WTC11 (cell line): ENCODE measurements at regions not wholly inside any gene's neighbourhood (a gene's known extent, or its start where the extent isn't known, plus 50 kb on each side); places are given as distances from the start of the nearest gene placed in this dataset.

Experiments used
- ATAC-seq: fragments of 200-7000 bp; cut with Tn5 transposase; 2 replicates; pipeline ENCODE4 v1.10.0; 2021; ENCODE audit warnings: mild to moderate bottlenecking, moderate library complexity
- CTCF ChIA-PET: fragments of 300-600 bp; sonication (Branson Sonifier 250); formaldehyde crosslinking; loops from one replicate; lab custom pipeline; 2021; ENCODE audit warnings: antibody characterized with exemption; lab: Charles Lee
- POLR2A ChIA-PET: fragments of 350-600 bp; sonication (Branson Sonifier 250); formaldehyde crosslinking; loops from one replicate; lab custom pipeline; 2021; ENCODE audit warnings: antibody characterized with exemption; lab: Charles Lee
- DNase-seq: peaks from one replicate; pipeline ENCODE4 v3.0.0; 2021; ENCODE audit warnings: low spot score
- H3K27ac Mint-ChIP-seq: 2 replicates; pipeline ENCODE4 v1.8.0; 2021; ENCODE audit warnings: mixed read lengths
- H3K27me3 Mint-ChIP-seq: 2 replicates; pipeline ENCODE4 v1.8.0; 2021; ENCODE audit warnings: low read depth, mild to moderate bottlenecking, moderate library complexity, mixed read lengths
- H3K36me3 Mint-ChIP-seq: 2 replicates; pipeline ENCODE4 v1.8.0; 2021; ENCODE audit warnings: mixed read lengths
- H3K4me1 Mint-ChIP-seq: 2 replicates; pipeline ENCODE4 v1.8.0; 2022; ENCODE audit warnings: mixed read lengths
- H3K4me3 Mint-ChIP-seq: 2 replicates; pipeline ENCODE4 v1.8.0; 2021; ENCODE audit warnings: mild to moderate bottlenecking, moderate library complexity, mixed read lengths
- H3K9me3 Mint-ChIP-seq: 2 replicates; pipeline ENCODE4 v1.8.0; 2021; ENCODE audit warnings: mixed read lengths
- E2F5 ChIP-seq: sonication (generic); formaldehyde crosslinking; IDR thresholded peaks from 2 replicates; pipeline ENCODE4 v1.8.1; 2022; ENCODE audit warnings: mild to moderate bottlenecking, moderate library complexity, missing genetic modification reagents
- EMX1 ChIP-seq: fragments of 250-450 bp; sonication (Bioruptor Pico); IDR thresholded peaks from 2 replicates; pipeline ENCODE4 v1.8.0; 2021; ENCODE audit warnings: mild to moderate bottlenecking
- ESRRA ChIP-seq: sonication (generic); formaldehyde crosslinking; IDR thresholded peaks from 2 replicates; pipeline ENCODE4 v1.8.1; 2022; ENCODE audit warnings: mild to moderate bottlenecking, missing genetic modification reagents, borderline replicate concordance
- IRF2 ChIP-seq: sonication (generic); formaldehyde crosslinking; IDR thresholded peaks from 2 replicates; pipeline ENCODE4 v1.8.0; 2022; ENCODE audit warnings: low read depth, missing genetic modification reagents, borderline replicate concordance
- JUN ChIP-seq: sonication (generic); formaldehyde crosslinking; IDR thresholded peaks from 2 replicates; pipeline ENCODE4 v1.8.0; 2023; ENCODE audit warnings: mild to moderate bottlenecking, missing genetic modification reagents
- KAT7 ChIP-seq: sonication (generic); formaldehyde crosslinking; IDR thresholded peaks from 2 replicates; pipeline ENCODE4 v1.8.1; 2023; ENCODE audit warnings: missing genetic modification reagents, mild to moderate bottlenecking, borderline replicate concordance
- MXD4 ChIP-seq: fragments of 250-450 bp; sonication (Bioruptor Pico); IDR thresholded peaks from 2 replicates; pipeline ENCODE4 v1.8.0; 2021; ENCODE audit warnings: mild to moderate bottlenecking, moderate library complexity, borderline replicate concordance
- NFYB ChIP-seq: sonication (generic); formaldehyde crosslinking; conservative IDR thresholded peaks from 2 replicates; pipeline ENCODE4 v1.8.0; 2022; ENCODE audit warnings: low read depth, missing genetic modification reagents
- NR1H2 ChIP-seq: sonication (generic); formaldehyde crosslinking; IDR thresholded peaks from 2 replicates; pipeline ENCODE4 v1.9.0; 2021; ENCODE audit warnings: mild to moderate bottlenecking, moderate library complexity, missing genetic modification reagents
- NR3C1 ChIP-seq: sonication (generic); formaldehyde crosslinking; conservative IDR thresholded peaks from 2 replicates; pipeline ENCODE4 v1.8.1; 2023; ENCODE audit warnings: low read depth, mild to moderate bottlenecking, missing genetic modification reagents
- RORB ChIP-seq: fragments of 250-450 bp; sonication (Bioruptor Pico); IDR thresholded peaks from 2 replicates; pipeline ENCODE4 v1.9.0; 2021; ENCODE audit warnings: mild to moderate bottlenecking
- TCF7 ChIP-seq: sonication (generic); formaldehyde crosslinking; IDR thresholded peaks from 2 replicates; pipeline ENCODE4 v1.8.0; 2022; ENCODE audit warnings: mild to moderate bottlenecking, low read depth, missing genetic modification reagents, moderate library complexity
- TEAD4 ChIP-seq: sonication (generic); formaldehyde crosslinking; IDR thresholded peaks from 2 replicates; pipeline ENCODE4 v1.8.0; 2022; ENCODE audit warnings: mild to moderate bottlenecking, missing genetic modification reagents
- TP53 ChIP-seq: sonication (generic); formaldehyde crosslinking; IDR thresholded peaks from 2 replicates; pipeline ENCODE4 v1.8.1; 2023; ENCODE audit warnings: mild to moderate bottlenecking, missing genetic modification reagents
- ZBTB43 ChIP-seq: sonication (generic); formaldehyde crosslinking; IDR thresholded peaks from 2 replicates; pipeline ENCODE4 v1.8.1; 2023; ENCODE audit warnings: mild to moderate bottlenecking, missing genetic modification reagents
- ZNF121 ChIP-seq: sonication (generic); formaldehyde crosslinking; IDR thresholded peaks from 2 replicates; pipeline ENCODE4 v1.8.0; 2023; ENCODE audit warnings: missing genetic modification reagents
- ZNF671 ChIP-seq: fragments of 250-450 bp; sonication (Bioruptor Pico); IDR thresholded peaks from 2 replicates; pipeline ENCODE4 v1.8.0; 2021; ENCODE audit warnings: mild to moderate bottlenecking
- TF ChIP-seq, protein P1 (sequence below): sonication (generic); formaldehyde crosslinking; IDR thresholded peaks from 2 replicates; pipeline ENCODE4 v1.8.1; 2023; ENCODE audit warnings: mild to moderate bottlenecking, moderate library complexity, missing genetic modification reagents
- TF ChIP-seq, protein P2 (sequence below): sonication (generic); formaldehyde crosslinking; IDR thresholded peaks from 2 replicates; pipeline ENCODE4 v1.8.0; 2022; ENCODE audit warnings: mild to moderate bottlenecking, missing genetic modification reagents
- TF ChIP-seq, protein P3 (sequence below): sonication (generic); formaldehyde crosslinking; IDR thresholded peaks from 2 replicates; pipeline ENCODE4 v1.8.1; 2022; ENCODE audit warnings: missing genetic modification reagents, borderline replicate concordance
- TF ChIP-seq, protein P4 (sequence below): sonication (generic); formaldehyde crosslinking; conservative IDR thresholded peaks from 2 replicates; pipeline ENCODE4 v1.8.1; 2022; ENCODE audit warnings: mild to moderate bottlenecking, missing genetic modification reagents

DNA sequence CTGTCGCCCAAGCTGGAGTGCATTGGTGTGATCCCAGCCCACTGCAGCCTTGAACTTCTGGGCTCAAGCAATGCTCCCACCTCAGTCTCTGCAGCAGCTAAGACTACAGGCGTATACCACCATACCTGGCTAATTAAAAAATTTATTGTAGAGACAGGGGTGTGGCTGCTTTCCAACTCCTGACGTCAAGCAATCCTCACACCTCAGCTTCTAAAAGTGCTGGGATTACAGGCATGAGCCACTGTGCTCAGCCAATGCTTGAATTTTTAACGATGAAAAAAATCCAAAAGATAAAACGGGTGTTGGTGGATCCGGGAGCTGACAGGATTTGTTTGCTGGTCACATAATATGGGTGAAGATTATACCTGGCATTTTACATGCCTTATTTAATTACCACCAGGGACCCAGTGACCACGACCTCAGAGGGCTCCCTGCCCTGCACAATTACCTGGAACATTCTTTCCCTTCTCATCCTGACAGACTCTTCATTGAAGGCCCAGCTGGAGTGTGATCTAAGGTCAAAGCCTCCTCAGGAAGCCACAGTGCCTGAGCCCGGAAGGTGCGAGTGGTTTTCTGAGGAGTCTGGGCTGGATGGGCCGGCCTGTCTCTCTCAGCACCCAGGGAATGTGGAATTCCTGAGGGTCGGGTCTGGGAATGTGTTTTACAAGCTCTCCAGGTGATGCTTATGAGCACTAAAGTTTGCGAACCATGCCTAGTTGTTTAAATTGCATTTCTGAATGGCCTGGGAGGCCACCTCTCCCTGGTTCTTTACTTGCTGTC is 193.3 kb downstream of the USP12 start:
- Mint-ChIP-seq H3K9me3 (no peaks in the 10 kb centered on the region; the same call in 1 of the 2 replicates), H3K4me1 (peaks cover 20% of the 10 kb centered on the region)
- ATAC-seq: peak; percentile 94
- no peak for TF ChIP-seq EMX1 (CRISPR knock-in tag)
- 0 out of 2 replicates have a peak, but pooled peaks have one; percentile 21 for TF ChIP-seq TEAD4 (CRISPR knock-in tag)
- TF ChIP-seq, protein P1, sequence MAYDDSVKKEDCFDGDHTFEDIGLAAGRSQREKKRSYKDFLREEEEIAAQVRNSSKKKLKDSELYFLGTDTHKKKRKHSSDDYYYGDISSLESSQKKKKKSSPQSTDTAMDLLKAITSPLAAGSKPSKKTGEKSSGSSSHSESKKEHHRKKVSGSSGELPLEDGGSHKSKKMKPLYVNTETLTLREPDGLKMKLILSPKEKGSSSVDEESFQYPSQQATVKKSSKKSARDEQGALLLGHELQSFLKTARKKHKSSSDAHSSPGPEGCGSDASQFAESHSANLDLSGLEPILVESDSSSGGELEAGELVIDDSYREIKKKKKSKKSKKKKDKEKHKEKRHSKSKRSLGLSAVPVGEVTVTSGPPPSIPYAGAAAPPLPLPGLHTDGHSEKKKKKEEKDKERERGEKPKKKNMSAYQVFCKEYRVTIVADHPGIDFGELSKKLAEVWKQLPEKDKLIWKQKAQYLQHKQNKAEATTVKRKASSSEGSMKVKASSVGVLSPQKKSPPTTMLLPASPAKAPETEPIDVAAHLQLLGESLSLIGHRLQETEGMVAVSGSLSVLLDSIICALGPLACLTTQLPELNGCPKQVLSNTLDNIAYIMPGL: no peak
- no peak for TF ChIP-seq NR1H2 (CRISPR knock-in tag)
- TF ChIP-seq JUN (CRISPR knock-in tag): no peak
- TF ChIP-seq, all 79 proteins: peak for 1
- CTCF ChIA-PET: interaction anchor here (0.7 to 3.6 kb wide), 3 partner anchors 31 to 384 kb away, joined by 3 to 25 read pairs (median 21); no protein-coding TSS in a partner anchor
- Mint-ChIP-seq H3K4me3 (no peak overlapping the region), H3K27me3 (no peaks in the 10 kb centered on the region), H3K36me3 (no peaks in the 10 kb centered on the region), H3K27ac (peak overlapping the region; percentile 6; the same call in 1 of the 2 replicates)
- DNase-seq: peak; percentile 52
- POLR2A ChIA-PET: interaction anchor here (0.7 kb wide), 1 partner anchor 384 kb away, joined by 5 read pairs; no protein-coding TSS in a partner anchor

GRCh38 chr13:26977541-26977940 is 194.1 kb downstream of the USP12 start:
- ATAC-seq: no peak
- Mint-ChIP-seq H3K27me3 (no peaks in the 10 kb centered on the region), H3K4me1 (peaks cover 13% of the 10 kb centered on the region)
- CTCF ChIA-PET: interaction anchor here (3.6 kb wide), 1 partner anchor 384 kb away, joined by 21 read pairs; no protein-coding TSS in a partner anchor
- POLR2A ChIA-PET: no interaction called here
- TF ChIP-seq ZBTB43 (no peak), KAT7 (CRISPR knock-in tag) (no peak), IRF2 (CRISPR knock-in tag) (no peak), TCF7 (CRISPR knock-in tag) (no peak), NFYB (no peak), ZNF121 (CRISPR knock-in tag) (no peak), NR3C1 (CRISPR knock-in tag) (no peak), TP53 (no peak), ZNF671 (CRISPR knock-in tag) (no peak)
- TF ChIP-seq, protein P2, sequence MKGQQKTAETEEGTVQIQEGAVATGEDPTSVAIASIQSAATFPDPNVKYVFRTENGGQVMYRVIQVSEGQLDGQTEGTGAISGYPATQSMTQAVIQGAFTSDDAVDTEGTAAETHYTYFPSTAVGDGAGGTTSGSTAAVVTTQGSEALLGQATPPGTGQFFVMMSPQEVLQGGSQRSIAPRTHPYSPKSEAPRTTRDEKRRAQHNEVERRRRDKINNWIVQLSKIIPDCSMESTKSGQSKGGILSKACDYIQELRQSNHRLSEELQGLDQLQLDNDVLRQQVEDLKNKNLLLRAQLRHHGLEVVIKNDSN (CRISPR knock-in tag): no peak
- TF ChIP-seq, protein P3, sequence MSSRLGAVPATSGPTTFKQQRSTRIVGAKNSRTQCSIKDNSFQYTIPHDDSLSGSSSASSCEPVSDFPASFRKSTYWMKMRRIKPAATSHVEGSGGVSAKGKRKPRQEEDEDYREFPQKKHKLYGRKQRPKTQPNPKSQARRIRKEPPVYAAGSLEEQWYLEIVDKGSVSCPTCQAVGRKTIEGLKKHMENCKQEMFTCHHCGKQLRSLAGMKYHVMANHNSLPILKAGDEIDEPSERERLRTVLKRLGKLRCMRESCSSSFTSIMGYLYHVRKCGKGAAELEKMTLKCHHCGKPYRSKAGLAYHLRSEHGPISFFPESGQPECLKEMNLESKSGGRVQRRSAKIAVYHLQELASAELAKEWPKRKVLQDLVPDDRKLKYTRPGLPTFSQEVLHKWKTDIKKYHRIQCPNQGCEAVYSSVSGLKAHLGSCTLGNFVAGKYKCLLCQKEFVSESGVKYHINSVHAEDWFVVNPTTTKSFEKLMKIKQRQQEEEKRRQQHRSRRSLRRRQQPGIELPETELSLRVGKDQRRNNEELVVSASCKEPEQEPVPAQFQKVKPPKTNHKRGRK (CRISPR knock-in tag): no peak
- TF ChIP-seq, all 79 proteins: peak for 0
- Mint-ChIP-seq H3K4me3 (no peak overlapping the region), H3K27ac (no peak overlapping the region), H3K36me3 (no peaks in the 10 kb centered on the region), H3K9me3 (peaks cover 3% of the 10 kb centered on the region; the same call in 1 of the 2 replicates)
- DNase-seq: no peak

- POLR2A ChIA-PET: no interaction called here
- TF ChIP-seq MXD4 (no peak), RORB (CRISPR knock-in tag) (no peak), ESRRA (CRISPR knock-in tag) (no peak), ZNF121 (CRISPR knock-in tag) (no peak), EMX1 (CRISPR knock-in tag) (no peak), E2F5 (no peak)
- TF ChIP-seq, protein P4, sequence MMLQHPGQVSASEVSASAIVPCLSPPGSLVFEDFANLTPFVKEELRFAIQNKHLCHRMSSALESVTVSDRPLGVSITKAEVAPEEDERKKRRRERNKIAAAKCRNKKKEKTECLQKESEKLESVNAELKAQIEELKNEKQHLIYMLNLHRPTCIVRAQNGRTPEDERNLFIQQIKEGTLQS (CRISPR knock-in tag): no peak
- Mint-ChIP-seq H3K27me3 (no peaks in the 10 kb centered on the region), H3K27ac (no peak overlapping the region), H3K9me3 (peaks cover 4% of the 10 kb centered on the region; the same call in 1 of the 2 replicates), H3K36me3 (no peaks in the 10 kb centered on the region), H3K4me1 (peaks cover 13% of the 10 kb centered on the region), H3K4me3 (no peak overlapping the region)
- ATAC-seq (no peak), DNase-seq (no peak)
- CTCF ChIA-PET: interaction anchor here (0.7 to 2.1 kb wide), 2 partner anchors 9 to 30 kb away, joined by 4 to 10 read pairs; no protein-coding TSS in a partner anchor
Observed at GRCh38 chr13:26976313-26976712, 195.3 kb downstream of the USP12 start.
